ENCODE measurements at regions not wholly inside any gene's neighbourhood (a gene's known extent, or its start where the extent isn't known, plus 50 kb on each side); places are given as distances from the start of the nearest gene placed in this dataset.

GRCh38 chr16:64242492-64242891 is 879.4 kb downstream of the CDH11 start:
- Mint-ChIP-seq H3K27me3 (no peaks in the 10 kb centered on the region), H3K4me3 (no peak overlapping the region), H3K4me1 (no peaks in the 10 kb centered on the region), H3K9me3 (peaks cover 5% of the 10 kb centered on the region), H3K36me3 (ENCODE audit: low read depth) (no peaks in the 10 kb centered on the region), H3K27ac (no peak overlapping the region)
- ATAC-seq (ENCODE audit: low read depth) = no peak
- DNase-seq = no peak
- POLR2A ChIA-PET = no interaction called here
- CTCF ChIA-PET = no interaction called here
- no peak for TF ChIP-seq CTCF (IDR thresholded peaks at IDR 0.05)
- intact Hi-C loops (cut with micrococcal nuclease) = no loop called here

- TF ChIP-seq CTCF (IDR thresholded peaks at IDR 0.05) = no peak
- Mint-ChIP-seq H3K9me3 (peaks cover 11% of the 10 kb centered on the region), H3K27me3 (no peaks in the 10 kb centered on the region), H3K36me3 (ENCODE audit: low read depth) (no peaks in the 10 kb centered on the region), H3K4me1 (no peaks in the 10 kb centered on the region), H3K27ac (no peak overlapping the region), H3K4me3 (no peak overlapping the region)
- ATAC-seq (ENCODE audit: low read depth) (no peak), DNase-seq (no peak)
- ChIA-PET CTCF (no interaction called here), POLR2A (no interaction called here)
- intact Hi-C loops (cut with micrococcal nuclease) = no loop called here
These were observed 881.3 kb downstream of the CDH11 start for GRCh38 chr16:64240586-64240985.

- no peak for TF ChIP-seq CTCF (IDR thresholded peaks at IDR 0.05)
These were observed 883.3 kb downstream of the CDH11 start for GRCh38 chr16:64238571-64238970.

DNA sequence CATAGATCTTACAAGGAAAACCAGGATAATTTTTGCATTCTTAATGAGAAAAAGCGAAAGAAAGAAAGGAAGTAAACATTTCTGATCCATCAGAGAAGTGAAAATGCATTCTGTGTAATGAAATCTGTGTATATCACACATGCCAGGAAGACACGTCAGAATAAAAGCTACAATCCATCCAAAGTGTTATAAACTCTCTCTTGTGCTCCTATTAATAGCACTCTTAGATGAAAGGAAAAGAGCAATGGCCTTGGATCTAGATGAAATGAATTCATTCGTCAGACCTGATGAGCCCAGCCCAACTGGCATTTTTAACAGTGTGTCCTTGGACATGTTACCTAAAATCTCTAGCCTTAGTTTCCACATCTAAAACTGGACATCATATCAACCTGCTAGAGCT is 885.5 kb downstream of the CDH11 start:
- DNase-seq (no peak), ATAC-seq (ENCODE audit: low read depth) (no peak)
- no peak for TF ChIP-seq CTCF (IDR thresholded peaks at IDR 0.05)
- Mint-ChIP-seq H3K4me3 (no peak overlapping the region), H3K27ac (no peak overlapping the region), H3K9me3 (peaks cover 5% of the 10 kb centered on the region), H3K27me3 (no peaks in the 10 kb centered on the region), H3K4me1 (no peaks in the 10 kb centered on the region), H3K36me3 (ENCODE audit: low read depth) (no peaks in the 10 kb centered on the region)
- ChIA-PET CTCF (no interaction called here), POLR2A (no interaction called here)
- intact Hi-C loops (cut with micrococcal nuclease) = no loop called here

More at GRCh38 chr16:64238571-64238970, 883.3 kb downstream of the CDH11 start:
- Mint-ChIP-seq H3K36me3 (ENCODE audit: low read depth) (no peaks in the 10 kb centered on the region), H3K4me3 (no peak overlapping the region), H3K4me1 (no peaks in the 10 kb centered on the region), H3K27ac (no peak overlapping the region), H3K27me3 (no peaks in the 10 kb centered on the region), H3K9me3 (peaks cover 5% of the 10 kb centered on the region)
- CTCF ChIA-PET = no interaction called here
- ATAC-seq (ENCODE audit: low read depth) = no peak
- POLR2A ChIA-PET = no interaction called here
- intact Hi-C loops (cut with micrococcal nuclease) = no loop called here
- no peak for DNase-seq

DNA sequence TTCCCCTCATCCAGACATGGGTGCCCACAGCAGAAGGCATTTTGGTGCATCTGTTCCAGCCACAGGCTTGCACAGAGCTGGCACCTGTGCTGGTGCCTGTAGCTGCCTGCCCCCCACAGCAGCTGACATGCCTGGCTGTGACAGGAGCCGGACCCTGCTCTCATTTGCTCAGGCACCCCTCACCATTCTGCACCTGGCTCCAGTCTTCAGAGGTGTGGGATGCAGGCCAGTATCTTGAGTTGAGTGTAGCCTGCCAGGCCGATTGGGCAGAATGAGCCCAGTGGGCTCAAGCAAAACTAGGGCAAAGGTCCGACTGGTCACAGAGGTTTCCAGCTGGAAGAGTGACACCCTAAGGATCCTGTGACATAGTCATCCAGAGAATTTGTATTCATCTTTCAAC is 887.7 kb downstream of the CDH11 start:
- POLR2A ChIA-PET = no interaction called here
- Mint-ChIP-seq H3K9me3 (peaks cover 7% of the 10 kb centered on the region), H3K36me3 (ENCODE audit: low read depth) (no peaks in the 10 kb centered on the region), H3K4me1 (no peaks in the 10 kb centered on the region), H3K4me3 (no peak overlapping the region), H3K27me3 (no peaks in the 10 kb centered on the region), H3K27ac (no peak overlapping the region)
- intact Hi-C loops (cut with micrococcal nuclease) = no loop called here
- CTCF ChIA-PET = no interaction called here
- no peak for ATAC-seq (ENCODE audit: low read depth)
- TF ChIP-seq CTCF (IDR thresholded peaks at IDR 0.05) = no peak
- DNase-seq = no peak

All from activated B cell treated with CpG ODN at 0.5 μM for 24 hours (primary cell).